ENCODE measurements at regions not wholly inside any gene's neighbourhood (a gene's known extent, or its start where the extent isn't known, plus 50 kb on each side); places are given as distances from the start of the nearest gene placed in this dataset.

- peaks cover 2% of the 10 kb centered on the region; the same call in 1 of the 2 replicates for H3K27me3 Mint-ChIP-seq (ENCODE audit: low read depth)
- no peak for TF ChIP-seq CTCF (conservative IDR thresholded peaks at IDR 0.05)
- H2BK120ac ChIP-seq (ENCODE audit: low read depth, low read length, poor library complexity, severe bottlenecking), result no peak overlapping the region
- no peaks in the 10 kb centered on the region for H3K79me2 ChIP-seq (ENCODE audit: insufficient read depth, low read length)
- H3K9me3 ChIP-seq (ENCODE audit: control insufficient read depth, low read depth, low read length), result no peaks in the 10 kb centered on the region
- H3K9ac ChIP-seq (ENCODE audit: extremely low read depth, insufficient read length, low read length), result no peak overlapping the region
- no peak overlapping the region for H2BK5ac ChIP-seq (ENCODE audit: insufficient read length, low read length)
- no peak overlapping the region for H2AK5ac ChIP-seq (ENCODE audit: insufficient read length, low read length)
- no peaks in the 10 kb centered on the region for H3K27me3 ChIP-seq (ENCODE audit: insufficient read depth, low read length)
- no peak overlapping the region for H4K8ac ChIP-seq (replicated peaks; ENCODE audit: insufficient read length, low read depth, low read length)
- H3K79me1 ChIP-seq (ENCODE audit: insufficient read depth, low read depth, low read length, poor library complexity, severe bottlenecking), result no peaks in the 10 kb centered on the region
- no peak overlapping the region for H3T11ph ChIP-seq (ENCODE audit: low read length)
- no peak overlapping the region for H4K5ac ChIP-seq (ENCODE audit: insufficient read length, low read depth, low read length)
- no peak overlapping the region for H3K27ac ChIP-seq (ENCODE audit: insufficient read length, low read depth, low read length)
- DNase-seq, result no peak
- no peak overlapping the region for H2BK15ac ChIP-seq (ENCODE audit: low read depth, low read length)
- peaks cover 15 to 24% of the 10 kb centered on the region in 2 experiments; a peak in 4 of 5 replicates for H3K9me3 Mint-ChIP-seq
- no peak overlapping the region for H3K4ac ChIP-seq (ENCODE audit: low read depth, low read length)
- no peaks in the 10 kb centered on the region for H3K4me1 ChIP-seq (ENCODE audit: insufficient read depth, low read length)
- H3K27ac Mint-ChIP-seq, result no peak overlapping the region
- H3K4me1 Mint-ChIP-seq, result 0 out of 4 replicates have a peak, but pooled peaks cover 0 to 5% of the 10 kb centered on the region in 2 experiments
- no peak overlapping the region for H2BK20ac ChIP-seq (ENCODE audit: low read depth, low read length, poor library complexity, severe bottlenecking)
- no peak overlapping the region for H3K4me3 Mint-ChIP-seq
- H3K18ac ChIP-seq (ENCODE audit: insufficient read length, low read depth, low read length), result no peak overlapping the region
- no peaks in the 10 kb centered on the region for H3K23me2 ChIP-seq (ENCODE audit: insufficient read length, low read depth, low read length, poor library complexity, severe bottlenecking)
- peaks cover 5 to 15% (median 8%) of the 10 kb centered on the region in 3 experiments; a peak in 6 of 7 replicates for H3K36me3 Mint-ChIP-seq (ENCODE audit: insufficient read depth in 1 of 3, low read depth in 3 of 3)
- H3K56ac ChIP-seq (ENCODE audit: insufficient read length, low read depth, low read length), result no peak overlapping the region
- no peaks in the 10 kb centered on the region for H4K20me1 ChIP-seq (ENCODE audit: control insufficient read depth, insufficient read depth, insufficient read length)
- WGBS (ENCODE audit: extremely low coverage, insufficient read length, low lambda C conversion rate), result no CpG with 5 or more reads among the region's 1 CpG
- H4K91ac ChIP-seq (ENCODE audit: insufficient read length, low read depth, low read length), result no peak overlapping the region
- H2BK12ac ChIP-seq (ENCODE audit: insufficient read length, low read depth, low read length), result no peak overlapping the region
- H2AFZ ChIP-seq (ENCODE audit: low read length), result no peak overlapping the region
- H3K23ac ChIP-seq (ENCODE audit: insufficient read length, low read depth, low read length), result no peak overlapping the region
- no peak overlapping the region for H3K14ac ChIP-seq (ENCODE audit: insufficient read depth, low read length)
- H3K4me2 ChIP-seq (ENCODE audit: insufficient read depth, insufficient read length, low read length), result no peak overlapping the region
Measured at GRCh38 chr10:62528441-62528840, 154.3 kb downstream of the ZNF365 start.

Data from H9 (cell line).